Gastroesophageal sphincter (tissue), 4 donors: ENCODE measurements at regions not wholly inside any gene's neighbourhood (a gene's known extent, or its start where the extent isn't known, plus 50 kb on each side); places are given as distances from the start of the nearest gene placed in this dataset.

ENCODE experiments used
- ATAC-seq: fragments of 150-250 bp; one replicate; pipeline ENCODE4 v1.9.1; 2016; ENCODE audit warnings: mild to moderate bottlenecking, moderate library complexity
- H3K27ac ChIP-seq, 4 donors: fragments of 200-600 bp; sonication (generic) in 3 of 4; 1 replicate in 3 of 4; 2 replicates in 1 of 4; pipeline ENCODE4 v1.5.1; 2016 to 2019
- H3K27me3 ChIP-seq: fragments of 200-600 bp; sonication (generic); one replicate; pipeline ENCODE4 v1.5.1; 2019
- H3K36me3 ChIP-seq, 2 donors: fragments of 200-600 bp; sonication (generic); one replicate each; pipeline ENCODE4 v1.5.1; 2019; ENCODE audit warnings: control low read depth in 1 of 2
- H3K4me1 ChIP-seq, 3 donors: fragments of 200-600 bp; sonication (generic); 1 replicate in 2 of 3; 2 replicates in 1 of 3; pipeline ENCODE4 v1.5.1; 2016 to 2019; ENCODE audit warnings: control low read depth in 2 of 3
- H3K4me3 ChIP-seq, 2 donors: fragments of 200-600 bp; sonication (generic); one replicate each; pipeline ENCODE4 v1.5.1; 2019; ENCODE audit warnings: mild to moderate bottlenecking in 1 of 2, moderate library complexity in 1 of 2
- H3K9me3 ChIP-seq, 3 donors: fragments of 200-600 bp; sonication (generic); one replicate each; pipeline ENCODE4 v1.5.1; 2017 to 2019; ENCODE audit warnings: control low read depth in 2 of 3
- CTCF ChIP-seq, 4 experiments: fragments of 200-600 bp in 2 of 4; fragments of 450-650 bp in 2 of 4; sonication (generic) in 1 of 4; IDR thresholded peaks; one replicate each; pipeline ENCODE4 v1.5.1; 2017 to 2019; ENCODE audit warnings: antibody characterized with exemption in 4 of 4, mild to moderate bottlenecking in 2 of 4, moderate library complexity in 2 of 4
- EP300 ChIP-seq: sonication (generic); formaldehyde crosslinking; IDR thresholded peaks from one replicate; pipeline ENCODE4 v1.6.1; 2017; ENCODE audit warnings: antibody characterized with exemption, mild to moderate bottlenecking
- POLR2A ChIP-seq, 2 donors: fragments of 450-650 bp; IDR thresholded peaks; one replicate each; pipeline ENCODE4 v1.6.1; 2017; ENCODE audit warnings: antibody characterized with exemption in 2 of 2, mild to moderate bottlenecking in 2 of 2, moderate library complexity in 1 of 2
- POLR2AphosphoS5 ChIP-seq: sonication (generic); formaldehyde crosslinking; IDR thresholded peaks from one replicate; pipeline ENCODE4 v1.6.1; 2017; ENCODE audit warnings: antibody characterized with exemption
- WGBS, 2 donors: methylation state at CpG; one replicate each; pipeline ENCODE4 v1.1.5; 2018; ENCODE audit warnings: low coverage in 1 of 2; 5-methylcytosine and 5-hydroxymethylcytosine counted together

- H3K27me3 ChIP-seq: peaks cover 4% of the 10 kb centered on the region
- H3K36me3 ChIP-seq: no peaks in the 10 kb centered on the region
- TF ChIP-seq CTCF (IDR thresholded peaks at IDR 0.05): no peak
- TF ChIP-seq POLR2AphosphoS5: no peak
- no peak for TF ChIP-seq EP300
- no peak for TF ChIP-seq POLR2A (IDR thresholded peaks at IDR 0.05)
- WGBS, 2 donors: 53 to 84% methylated on average over 4 of the region's 4 CpGs
- H3K27ac ChIP-seq: no peak overlapping the region
- no peak overlapping the region for H3K4me3 ChIP-seq
- no peaks in the 10 kb centered on the region for H3K4me1 ChIP-seq
- no peak for ATAC-seq
- H3K9me3 ChIP-seq: peaks cover 0 to 6% (median 0%) of the 10 kb centered on the region in 3 donors
Observed at GRCh38 chr22:47775191-47775590, 1012.7 kb downstream of the TBC1D22A start.

DNA sequence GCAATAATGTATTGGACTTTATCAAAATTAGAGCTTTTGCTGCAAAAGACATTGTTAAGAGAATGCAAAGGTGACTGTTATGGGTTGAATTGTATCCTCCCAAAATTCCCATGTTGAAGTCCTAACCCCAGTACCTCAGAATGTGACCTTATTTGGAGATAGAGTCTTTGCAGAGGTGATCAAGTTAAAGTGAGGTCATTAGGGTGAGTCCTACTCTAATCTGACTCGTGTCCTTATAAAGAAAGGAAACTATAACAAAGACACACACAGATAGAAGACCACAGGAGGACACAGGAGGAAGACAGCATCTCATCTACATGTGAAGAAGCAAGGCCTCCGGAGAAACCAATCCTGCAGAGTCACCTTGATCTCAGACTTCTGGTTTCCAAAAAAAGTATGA, 1011.2 kb downstream of the TBC1D22A start:
- TF ChIP-seq EP300 (no peak), POLR2A (IDR thresholded peaks at IDR 0.05) (no peak), CTCF (IDR thresholded peaks at IDR 0.05) (no peak), POLR2AphosphoS5 (no peak)
- Histone ChIP-seq H3K4me1 (no peaks in the 10 kb centered on the region), H3K4me3 (no peak overlapping the region), H3K27ac (no peak overlapping the region), H3K27me3 (no peaks in the 10 kb centered on the region), H3K36me3 (no peaks in the 10 kb centered on the region), H3K9me3 (peaks cover 0 to 6% (median 0%) of the 10 kb centered on the region in 3 donors)
- 66 to 72% methylated on average over 2 of the region's 2 CpGs for WGBS, 2 donors
- no peak for ATAC-seq

GRCh38 chr22:47772864-47773263, 1010.4 kb downstream of the TBC1D22A start:
- Histone ChIP-seq H3K4me1 (no peaks in the 10 kb centered on the region), H3K27me3 (no peaks in the 10 kb centered on the region), H3K9me3 (peaks cover 0 to 6% (median 0%) of the 10 kb centered on the region in 3 donors), H3K36me3 (no peaks in the 10 kb centered on the region), H3K4me3 (no peak overlapping the region), H3K27ac (no peak overlapping the region)
- ATAC-seq: no peak
- TF ChIP-seq POLR2A (IDR thresholded peaks at IDR 0.05) (no peak), EP300 (no peak), POLR2AphosphoS5 (no peak), CTCF (IDR thresholded peaks at IDR 0.05) (no peak)
- WGBS, 2 donors: 74 to 85% methylated on average over 3 of the region's 3 CpGs

DNA sequence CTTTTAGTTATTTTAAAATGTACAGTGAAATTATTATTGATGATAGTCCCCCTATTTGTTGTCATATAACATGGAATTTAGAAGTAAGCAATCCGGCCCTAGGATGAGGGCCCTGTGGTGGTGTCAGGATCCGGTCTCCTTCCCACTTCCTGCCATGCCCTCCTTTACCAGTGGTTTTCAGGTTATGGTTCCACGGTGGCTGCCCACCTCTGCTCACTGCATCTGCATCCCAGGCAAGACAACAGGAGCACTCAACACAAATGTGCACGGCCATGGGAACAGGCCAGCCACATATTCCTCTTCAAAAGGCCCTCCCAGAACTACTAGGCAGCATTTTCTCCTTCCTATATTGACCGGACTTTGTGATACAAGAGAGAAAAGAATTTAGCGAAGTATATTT, 1007.2 kb downstream of the TBC1D22A start:
- Histone ChIP-seq H3K27me3 (peaks cover 19% of the 10 kb centered on the region), H3K4me3 (no peak overlapping the region), H3K4me1 (no peaks in the 10 kb centered on the region), H3K9me3 (peaks cover 0 to 6% (median 0%) of the 10 kb centered on the region in 3 donors), H3K36me3 (no peaks in the 10 kb centered on the region), H3K27ac (no peak overlapping the region)
- no peak for TF ChIP-seq EP300
- ATAC-seq: no peak
- WGBS, 2 donors: 85 to 92% methylated on average over 5 of the region's 6 CpGs

DNA sequence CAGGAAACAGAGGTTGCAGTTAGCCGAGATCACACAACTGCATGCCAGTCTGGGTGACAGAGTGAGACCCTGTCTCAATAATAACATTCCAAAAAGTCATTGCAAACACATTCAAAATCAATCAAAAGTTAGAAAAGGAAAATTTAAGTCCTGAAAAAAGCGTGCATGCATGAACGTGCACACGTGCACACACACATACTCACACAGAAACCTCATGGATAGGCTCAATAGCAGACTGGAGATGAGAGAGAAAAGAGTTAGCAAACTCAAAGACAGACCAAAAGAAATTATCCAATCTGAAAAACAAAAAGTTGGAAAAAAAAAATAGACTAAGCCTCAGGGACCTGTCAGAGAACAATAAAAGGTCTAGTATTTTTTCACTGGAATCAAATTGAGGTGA, 1005.6 kb downstream of the TBC1D22A start:
- no peak for TF ChIP-seq EP300
- TF ChIP-seq POLR2AphosphoS5: no peak
- TF ChIP-seq POLR2A (IDR thresholded peaks at IDR 0.05): no peak
- TF ChIP-seq CTCF (IDR thresholded peaks at IDR 0.05): no peak
- Histone ChIP-seq H3K27ac (no peak overlapping the region), H3K27me3 (peaks cover 19% of the 10 kb centered on the region), H3K9me3 (peaks cover 0 to 6% (median 0%) of the 10 kb centered on the region in 3 donors), H3K36me3 (no peaks in the 10 kb centered on the region), H3K4me3 (no peak overlapping the region), H3K4me1 (no peaks in the 10 kb centered on the region)
- no peak for ATAC-seq
- whole genome bisulfite sequencing, 2 donors: 80 to 86% methylated on average over 4 of the region's 4 CpGs
